Stimulated activated CD4-positive, alpha-beta T cell treated with anti-CD3 and anti-CD28 coated beads, Interleukin-12 subunit alpha, Interleukin-12 subunit beta, amount 100 ng/mL, for 48 hours (primary cell): ENCODE measurements at regions not wholly inside any gene's neighbourhood (a gene's known extent, or its start where the extent isn't known, plus 50 kb on each side); places are given as distances from the start of the nearest gene placed in this dataset.

Experiments used
- DNase-seq, 3 donors: peaks; one replicate each; pipeline ENCODE4 v3.0.0-alpha.2; 2020; ENCODE audit warnings: low read depth in 2 of 3, low spot score in 1 of 3

GRCh38 chr20:57857118-57857517 is 147.3 kb upstream of the PMEPA1 start:
- no peak for DNase-seq

- no peak for DNase-seq
These were observed 146.8 kb upstream of the PMEPA1 start for GRCh38 chr20:57856658-57857057.

GRCh38 chr20:57851796-57852195 is 142.0 kb upstream of the PMEPA1 start:
- no peak for DNase-seq

GRCh38 chr20:57851025-57851682 is 141.3 kb upstream of the PMEPA1 start:
- DNase-seq, result no peak

- no peak for DNase-seq
These were observed 139.9 kb upstream of the PMEPA1 start for GRCh38 chr20:57849521-57850215.

GRCh38 chr20:57849121-57849520 is 139.3 kb upstream of the PMEPA1 start:
- DNase-seq, result no peak

GRCh38 chr20:57848282-57848681 is 138.5 kb upstream of the PMEPA1 start:
- no peak for DNase-seq

GRCh38 chr20:57847104-57847503 is 137.3 kb upstream of the PMEPA1 start:
- no peak for DNase-seq

- DNase-seq, result no peak
These were observed 135.1 kb upstream of the PMEPA1 start for GRCh38 chr20:57844626-57845596.

GRCh38 chr20:57843941-57844625 is 134.3 kb upstream of the PMEPA1 start:
- no peak for DNase-seq

GRCh38 chr20:57842720-57843119 is 132.9 kb upstream of the PMEPA1 start:
- no peak for DNase-seq

GRCh38 chr20:57841297-57841866 is 131.6 kb upstream of the PMEPA1 start:
- no peak for DNase-seq

GRCh38 chr20:57840504-57841296 is 130.9 kb upstream of the PMEPA1 start:
- DNase-seq, result no peak

GRCh38 chr20:57840066-57840465 is 130.3 kb upstream of the PMEPA1 start:
- no peak for DNase-seq

- DNase-seq, result no peak
These were observed 128.9 kb upstream of the PMEPA1 start for GRCh38 chr20:57838670-57839151.

- DNase-seq, result no peak
These were observed 127.6 kb upstream of the PMEPA1 start for GRCh38 chr20:57837208-57838035.

GRCh38 chr20:57835588-57836455 is 126.0 kb upstream of the PMEPA1 start:
- no peak for DNase-seq

- no peak for DNase-seq
These were observed 125.2 kb upstream of the PMEPA1 start for GRCh38 chr20:57835074-57835452.
